GM12878 (cell line): ENCODE measurements at regions not wholly inside any gene's neighbourhood (a gene's known extent, or its start where the extent isn't known, plus 50 kb on each side); places are given as distances from the start of the nearest gene placed in this dataset.

Experiments used
- ATAC-seq: fragments of 200-7000 bp; cut with Tn5 transposase; 3 replicates; pipeline ENCODE4 v1.9.1; 2020; ENCODE audit warnings: mild to moderate bottlenecking, moderate library complexity
- BruUV-seq: library from RNA; stranded (reverse); fragments of 400-500 nt; replicated peaks from 2 replicates; lab custom pipeline; 2021; lab: Mats Ljungman, UMichigan
- CTCF ChIA-PET: fragments of 300-600 bp; sonication (Branson Sonifier 250); formaldehyde crosslinking; extraction: SDS; loops from one replicate; lab custom pipeline; 2021; ENCODE audit warnings: inconsistent platforms; lab: Yijun Ruan, JAX
- POLR2A ChIA-PET: fragments of 350-600 bp; formaldehyde crosslinking; extraction: SDS; loops from one replicate; lab custom pipeline; 2021; ENCODE audit warnings: inconsistent platforms; lab: Charles Lee
- RAD21 ChIA-PET: fragments of 300-600 bp; sonication (Branson Sonifier 250); formaldehyde crosslinking; loops from one replicate; lab custom pipeline; 2023; ENCODE audit warnings: antibody characterized with exemption; ENCODE audit not compliant: unreplicated experiment; lab: Charles Lee
- SMC1A ChIA-PET: fragments of 300-600 bp; sonication (Branson Sonifier 250); formaldehyde crosslinking; loops from one replicate; lab custom pipeline; 2023; ENCODE audit not compliant: unreplicated experiment, uncharacterized antibody; lab: Charles Lee
- DNase-seq: peaks from one replicate; pipeline ENCODE4 v3.0.0-alpha.2; 2011; ENCODE audit warnings: low read depth, low spot score
- FAIRE-seq: peaks from 3 replicates; lab custom pipeline; 2011; peaks lifted over from hg19 to GRCh38; lab: Jason Lieb, UNC
- H2AFZ ChIP-seq: 2 replicates; pipeline ENCODE4 v1.6.0; 2011; ENCODE audit warnings: low read depth, low read length, control low read depth; ENCODE audit not compliant: control insufficient read depth
- H3K27ac ChIP-seq: 2 replicates; pipeline ENCODE4 v1.5.1; 2011; ENCODE audit warnings: control low read depth; ENCODE audit not compliant: control insufficient read depth, insufficient read depth
- H3K27me3 ChIP-seq, 2 experiments: replicated peaks in 1 of 2; 2 replicates each; pipeline versions ENCODE4 v1.6.0 to v1.6.1; 2011; ENCODE audit warnings: low read length in 1 of 2; ENCODE audit not compliant: control insufficient read depth in 2 of 2, insufficient read depth in 2 of 2
- H3K36me3 ChIP-seq, 2 experiments: 2 replicates each; pipeline ENCODE4 v1.5.1; 2011; ENCODE audit warnings: low read length in 1 of 2; ENCODE audit not compliant: control insufficient read depth in 2 of 2, insufficient read depth in 2 of 2
- H3K4me1 ChIP-seq: 2 replicates; pipeline ENCODE4 v1.6.1; 2011; ENCODE audit warnings: mild to moderate bottlenecking, low read length, moderate library complexity, mixed read lengths; ENCODE audit not compliant: control insufficient read depth, insufficient read depth
- H3K4me2 ChIP-seq: 2 replicates; pipeline ENCODE4 v1.6.0; 2011; ENCODE audit warnings: control low read depth; ENCODE audit not compliant: control insufficient read depth, insufficient read depth
- H3K4me3 ChIP-seq: fragments of 200-600 bp; sonication (generic); 2 replicates; pipeline ENCODE4 v1.5.1; 2016
- H3K79me2 ChIP-seq: 2 replicates; pipeline ENCODE4 v1.6.0; 2011; ENCODE audit warnings: low read length; ENCODE audit not compliant: control insufficient read depth, insufficient read depth
- H3K9ac ChIP-seq: 2 replicates; pipeline ENCODE4 v1.8.0; 2011; ENCODE audit warnings: low read length, control low read depth, mixed read lengths; ENCODE audit not compliant: control insufficient read depth, insufficient read depth
- H3K9me3 ChIP-seq: replicated peaks from 3 replicates; pipeline ENCODE4 v1.5.1; 2011; ENCODE audit warnings: mild to moderate bottlenecking, low read length; ENCODE audit not compliant: control insufficient read depth, insufficient read depth
- H4K20me1 ChIP-seq: 2 replicates; pipeline ENCODE4 v1.6.0; 2011; ENCODE audit not compliant: control insufficient read depth, insufficient read depth
- BRCA1 ChIP-seq: IDR thresholded peaks from 2 replicates; pipeline ENCODE4 v1.6.1; 2011; ENCODE audit warnings: low read depth, low read length, improper control_type of control experiment
- CHD2 ChIP-seq: IDR thresholded peaks from 2 replicates; pipeline ENCODE4 v1.6.1; 2011; ENCODE audit warnings: low read depth, low read length, improper control_type of control experiment, borderline replicate concordance
- HCFC1 ChIP-seq: fragments of 150-350 bp; IDR thresholded peaks from 2 replicates; pipeline ENCODE4 v1.6.1; 2014; ENCODE audit warnings: low read length
- NFIC ChIP-seq: IDR thresholded peaks from 2 replicates; pipeline ENCODE4 v1.6.1; 2012; ENCODE audit warnings: low read depth, mild to moderate bottlenecking, inconsistent platforms, low read length, moderate library complexity
- NFYA ChIP-seq: IDR thresholded peaks from 2 replicates; pipeline ENCODE4 v1.6.1; 2011; ENCODE audit warnings: low read depth, mild to moderate bottlenecking, low read length, improper control_type of control experiment, borderline replicate concordance
- RELA ChIP-seq: fragments of 450-650 bp; IDR thresholded peaks from 2 replicates; pipeline ENCODE4 v1.8.0; 2014; ENCODE audit warnings: borderline replicate concordance; ENCODE audit not compliant: partially characterized antibody
- SMC3 ChIP-seq: IDR thresholded peaks from 2 replicates; pipeline ENCODE4 v1.6.1; 2011; ENCODE audit warnings: low read length, improper control_type of control experiment, borderline replicate concordance
- TBL1XR1 ChIP-seq: IDR thresholded peaks from 2 replicates; pipeline ENCODE4 v1.6.1; 2012; ENCODE audit warnings: low read depth, low read length, improper control_type of control experiment
- USF2 ChIP-seq: IDR thresholded peaks from 2 replicates; pipeline ENCODE4 v1.6.1; 2011; ENCODE audit warnings: low read depth, low read length, improper control_type of control experiment, borderline replicate concordance
- ZBTB40 ChIP-seq: fragments of 450-650 bp; IDR thresholded peaks from 2 replicates; pipeline ENCODE4 v1.6.1; 2016; ENCODE audit warnings: mild to moderate bottlenecking, moderate library complexity, borderline replicate concordance
- WGBS: methylation state at CpG from one replicate; pipeline ENCODE4 v1.1.6; 2016; ENCODE audit warnings: low lambda C conversion rate; ENCODE audit not compliant: insufficient replicate concordance, insufficient coverage; ENCODE audit errors: missing lambda C conversion rate; 5-methylcytosine and 5-hydroxymethylcytosine counted together
- in situ Hi-C: fragments of 300-500 bp; cut with MboI; formaldehyde crosslinking; loops from 9 replicates; pipeline ENCODE4 v1.14.3; 2018; ENCODE audit warnings: mixed read lengths
- intact Hi-C: fragments of 100-400 bp; cut with micrococcal nuclease; formaldehyde crosslinking; loops from one replicate; pipeline ENCODE4 v1.14.2; 2022; ENCODE audit not compliant: unreplicated experiment
- TF ChIP-seq, protein P1 (sequence below): fragments of 450-650 bp; conservative IDR thresholded peaks from 2 replicates; pipeline ENCODE4 v1.6.1; 2017; ENCODE audit warnings: mild to moderate bottlenecking, moderate library complexity
- TF ChIP-seq, protein P2 (sequence below): IDR thresholded peaks from 2 replicates; pipeline ENCODE4 v1.6.1; 2012; ENCODE audit warnings: improper control_type of control experiment, low read depth, low read length; ENCODE audit not compliant: insufficient replicate concordance

- POLR2A ChIA-PET, result no interaction called here
- no TSS peak for BruUV-seq
- TF ChIP-seq RELA (no peak), NFYA (no peak), BRCA1 (no peak), CHD2 (no peak), SMC3 (no peak), USF2 (no peak), HCFC1 (no peak), ZBTB40 (no peak), NFIC (no peak), TBL1XR1 (no peak)
- TF ChIP-seq, protein P1, sequence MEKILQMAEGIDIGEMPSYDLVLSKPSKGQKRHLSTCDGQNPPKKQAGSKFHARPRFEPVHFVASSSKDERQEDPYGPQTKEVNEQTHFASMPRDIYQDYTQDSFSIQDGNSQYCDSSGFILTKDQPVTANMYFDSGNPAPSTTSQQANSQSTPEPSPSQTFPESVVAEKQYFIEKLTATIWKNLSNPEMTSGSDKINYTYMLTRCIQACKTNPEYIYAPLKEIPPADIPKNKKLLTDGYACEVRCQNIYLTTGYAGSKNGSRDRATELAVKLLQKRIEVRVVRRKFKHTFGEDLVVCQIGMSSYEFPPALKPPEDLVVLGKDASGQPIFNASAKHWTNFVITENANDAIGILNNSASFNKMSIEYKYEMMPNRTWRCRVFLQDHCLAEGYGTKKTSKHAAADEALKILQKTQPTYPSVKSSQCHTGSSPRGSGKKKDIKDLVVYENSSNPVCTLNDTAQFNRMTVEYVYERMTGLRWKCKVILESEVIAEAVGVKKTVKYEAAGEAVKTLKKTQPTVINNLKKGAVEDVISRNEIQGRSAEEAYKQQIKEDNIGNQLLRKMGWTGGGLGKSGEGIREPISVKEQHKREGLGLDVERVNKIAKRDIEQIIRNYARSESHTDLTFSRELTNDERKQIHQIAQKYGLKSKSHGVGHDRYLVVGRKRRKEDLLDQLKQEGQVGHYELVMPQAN, result no peak
- TF ChIP-seq, protein P2, sequence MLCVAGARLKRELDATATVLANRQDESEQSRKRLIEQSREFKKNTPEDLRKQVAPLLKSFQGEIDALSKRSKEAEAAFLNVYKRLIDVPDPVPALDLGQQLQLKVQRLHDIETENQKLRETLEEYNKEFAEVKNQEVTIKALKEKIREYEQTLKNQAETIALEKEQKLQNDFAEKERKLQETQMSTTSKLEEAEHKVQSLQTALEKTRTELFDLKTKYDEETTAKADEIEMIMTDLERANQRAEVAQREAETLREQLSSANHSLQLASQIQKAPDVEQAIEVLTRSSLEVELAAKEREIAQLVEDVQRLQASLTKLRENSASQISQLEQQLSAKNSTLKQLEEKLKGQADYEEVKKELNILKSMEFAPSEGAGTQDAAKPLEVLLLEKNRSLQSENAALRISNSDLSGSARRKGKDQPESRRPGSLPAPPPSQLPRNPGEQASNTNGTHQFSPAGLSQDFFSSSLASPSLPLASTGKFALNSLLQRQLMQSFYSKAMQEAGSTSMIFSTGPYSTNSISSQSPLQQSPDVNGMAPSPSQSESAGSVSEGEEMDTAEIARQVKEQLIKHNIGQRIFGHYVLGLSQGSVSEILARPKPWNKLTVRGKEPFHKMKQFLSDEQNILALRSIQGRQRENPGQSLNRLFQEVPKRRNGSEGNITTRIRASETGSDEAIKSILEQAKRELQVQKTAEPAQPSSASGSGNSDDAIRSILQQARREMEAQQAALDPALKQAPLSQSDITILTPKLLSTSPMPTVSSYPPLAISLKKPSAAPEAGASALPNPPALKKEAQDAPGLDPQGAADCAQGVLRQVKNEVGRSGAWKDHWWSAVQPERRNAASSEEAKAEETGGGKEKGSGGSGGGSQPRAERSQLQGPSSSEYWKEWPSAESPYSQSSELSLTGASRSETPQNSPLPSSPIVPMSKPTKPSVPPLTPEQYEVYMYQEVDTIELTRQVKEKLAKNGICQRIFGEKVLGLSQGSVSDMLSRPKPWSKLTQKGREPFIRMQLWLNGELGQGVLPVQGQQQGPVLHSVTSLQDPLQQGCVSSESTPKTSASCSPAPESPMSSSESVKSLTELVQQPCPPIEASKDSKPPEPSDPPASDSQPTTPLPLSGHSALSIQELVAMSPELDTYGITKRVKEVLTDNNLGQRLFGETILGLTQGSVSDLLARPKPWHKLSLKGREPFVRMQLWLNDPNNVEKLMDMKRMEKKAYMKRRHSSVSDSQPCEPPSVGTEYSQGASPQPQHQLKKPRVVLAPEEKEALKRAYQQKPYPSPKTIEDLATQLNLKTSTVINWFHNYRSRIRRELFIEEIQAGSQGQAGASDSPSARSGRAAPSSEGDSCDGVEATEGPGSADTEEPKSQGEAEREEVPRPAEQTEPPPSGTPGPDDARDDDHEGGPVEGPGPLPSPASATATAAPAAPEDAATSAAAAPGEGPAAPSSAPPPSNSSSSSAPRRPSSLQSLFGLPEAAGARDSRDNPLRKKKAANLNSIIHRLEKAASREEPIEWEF, result no peak
Measured at GRCh38 chr5:127236254-127236653, 54.3 kb upstream of the MEGF10 start.

More at GRCh38 chr5:127236254-127236653, 54.3 kb upstream of the MEGF10 start:
- Histone ChIP-seq H3K9ac (no peak overlapping the region), H3K79me2 (no peaks in the 10 kb centered on the region), H3K4me2 (no peak overlapping the region), H2AFZ (no peak overlapping the region), H3K27me3 (no peaks in the 10 kb centered on the region), H3K4me1 (no peaks in the 10 kb centered on the region), H3K27ac (no peak overlapping the region), H3K36me3 (no peaks in the 10 kb centered on the region), H4K20me1 (no peaks in the 10 kb centered on the region), H3K9me3 (no peaks in the 10 kb centered on the region), H3K4me3 (no peak overlapping the region)
- ATAC-seq (no peak), FAIRE-seq (no peak), DNase-seq (no peak)
- RAD21 ChIA-PET, result no interaction called here
- in situ Hi-C loops (no loop called here), intact Hi-C loops (no loop called here)
- SMC1A ChIA-PET, result no interaction called here
- WGBS, result 6% methylated on average over 1 of the region's 1 CpG
- CTCF ChIA-PET, result interaction anchor here (0.6 kb wide), 1 partner anchor 422 kb away, joined by 3 read pairs; no protein-coding TSS in a partner anchor
